Right atrium auricular region (tissue), 2 donors: ENCODE measurements at regions not wholly inside any gene's neighbourhood (a gene's known extent, or its start where the extent isn't known, plus 50 kb on each side); places are given as distances from the start of the nearest gene placed in this dataset.
A peak's percentile ranks its signal among the peaks of the same experiment; 100 is the strongest.

Experiments
- DNase-seq: peaks from one replicate; pipeline ENCODE4 v3.0.0-alpha.2; 2019; ENCODE audit warnings: low spot score
- H3K27ac ChIP-seq, 2 donors: fragments of 200-600 bp; sonication (generic); 1 replicate in 1 of 2; 2 replicates in 1 of 2; pipeline ENCODE4 v1.5.1; 2016 to 2019
- H3K27me3 ChIP-seq, 2 donors: fragments of 200-600 bp; sonication (generic); one replicate each; pipeline versions ENCODE4 v1.5.1 to v1.6.0; 2017 to 2019
- H3K36me3 ChIP-seq: fragments of 200-600 bp; sonication (generic); one replicate; pipeline ENCODE4 v1.5.1; 2016
- H3K4me1 ChIP-seq, 2 donors: fragments of 200-600 bp; sonication (generic); one replicate each; pipeline versions ENCODE4 v1.5.1 to v1.6.0; 2017 to 2019
- H3K4me3 ChIP-seq, 2 donors: fragments of 200-600 bp; sonication (generic); 1 replicate in 1 of 2; 2 replicates in 1 of 2; pipeline ENCODE4 v1.5.1; 2017 to 2019; ENCODE audit warnings: mild to moderate bottlenecking in 1 of 2, moderate library complexity in 1 of 2
- H3K9me3 ChIP-seq, 2 donors: fragments of 200-600 bp; sonication (generic); one replicate each; pipeline ENCODE4 v1.5.1; 2019
- CTCF ChIP-seq, 2 donors: fragments of 200-600 bp; sonication (generic); IDR thresholded peaks; one replicate each; pipeline ENCODE4 v1.5.1; 2019; ENCODE audit warnings: antibody characterized with exemption in 2 of 2

GRCh38 chr17:52390422-52390821 is 231.9 kb upstream of the CA10 start:
- Histone ChIP-seq H3K36me3 (no peaks in the 10 kb centered on the region), H3K27me3 (no peaks in the 10 kb centered on the region), H3K4me3 (peak overlapping the region in 1 of 2 donors; percentile 26), H3K27ac (no peak overlapping the region), H3K9me3 (no peaks in the 10 kb centered on the region), H3K4me1 (no peaks in the 10 kb centered on the region)
- no peak for DNase-seq
- no peak for TF ChIP-seq CTCF (IDR thresholded peaks at IDR 0.05)

GRCh38 chr17:52389632-52390031 is 231.1 kb upstream of the CA10 start:
- TF ChIP-seq CTCF (IDR thresholded peaks at IDR 0.05), result no peak
- H3K4me1 ChIP-seq, result no peaks in the 10 kb centered on the region
- H3K4me3 ChIP-seq, result peak overlapping the region in 1 of 2 donors; percentile 26
- DNase-seq, result no peak
- no peaks in the 10 kb centered on the region for H3K36me3 ChIP-seq
- no peaks in the 10 kb centered on the region for H3K27me3 ChIP-seq
- H3K27ac ChIP-seq, result no peak overlapping the region
- no peaks in the 10 kb centered on the region for H3K9me3 ChIP-seq

GRCh38 chr17:52388941-52389340 is 230.4 kb upstream of the CA10 start:
- no peak for TF ChIP-seq CTCF (IDR thresholded peaks at IDR 0.05)
- no peaks in the 10 kb centered on the region for H3K4me1 ChIP-seq
- H3K9me3 ChIP-seq, result no peaks in the 10 kb centered on the region
- H3K36me3 ChIP-seq, result no peaks in the 10 kb centered on the region
- no peak for DNase-seq
- no peaks in the 10 kb centered on the region for H3K27me3 ChIP-seq
- no peak overlapping the region for H3K27ac ChIP-seq
- no peak overlapping the region for H3K4me3 ChIP-seq

GRCh38 chr17:52384695-52385094 is 226.2 kb upstream of the CA10 start:
- Histone ChIP-seq H3K4me1 (no peaks in the 10 kb centered on the region), H3K9me3 (no peaks in the 10 kb centered on the region), H3K4me3 (no peak overlapping the region), H3K36me3 (no peaks in the 10 kb centered on the region), H3K27me3 (no peaks in the 10 kb centered on the region), H3K27ac (no peak overlapping the region)
- DNase-seq, result no peak
- no peak for TF ChIP-seq CTCF (IDR thresholded peaks at IDR 0.05)

GRCh38 chr17:52383493-52384100 is 225.1 kb upstream of the CA10 start:
- Histone ChIP-seq H3K4me3 (no peak overlapping the region), H3K27ac (no peak overlapping the region), H3K27me3 (no peaks in the 10 kb centered on the region), H3K9me3 (no peaks in the 10 kb centered on the region), H3K36me3 (no peaks in the 10 kb centered on the region), H3K4me1 (no peaks in the 10 kb centered on the region)
- no peak for DNase-seq
- TF ChIP-seq CTCF (IDR thresholded peaks at IDR 0.05), result peak in 1 of 2 donors; percentile 66

GRCh38 chr17:52378860-52379259 is 220.3 kb upstream of the CA10 start:
- DNase-seq, result no peak
- no peak overlapping the region for H3K27ac ChIP-seq
- H3K9me3 ChIP-seq, result no peaks in the 10 kb centered on the region
- no peaks in the 10 kb centered on the region for H3K27me3 ChIP-seq
- TF ChIP-seq CTCF (IDR thresholded peaks at IDR 0.05), result no peak
- H3K36me3 ChIP-seq, result no peaks in the 10 kb centered on the region
- H3K4me1 ChIP-seq, result no peaks in the 10 kb centered on the region
- H3K4me3 ChIP-seq, result no peak overlapping the region
